ENCODE measurements at regions not wholly inside any gene's neighbourhood (a gene's known extent, or its start where the extent isn't known, plus 50 kb on each side); places are given as distances from the start of the nearest gene placed in this dataset.

DNA sequence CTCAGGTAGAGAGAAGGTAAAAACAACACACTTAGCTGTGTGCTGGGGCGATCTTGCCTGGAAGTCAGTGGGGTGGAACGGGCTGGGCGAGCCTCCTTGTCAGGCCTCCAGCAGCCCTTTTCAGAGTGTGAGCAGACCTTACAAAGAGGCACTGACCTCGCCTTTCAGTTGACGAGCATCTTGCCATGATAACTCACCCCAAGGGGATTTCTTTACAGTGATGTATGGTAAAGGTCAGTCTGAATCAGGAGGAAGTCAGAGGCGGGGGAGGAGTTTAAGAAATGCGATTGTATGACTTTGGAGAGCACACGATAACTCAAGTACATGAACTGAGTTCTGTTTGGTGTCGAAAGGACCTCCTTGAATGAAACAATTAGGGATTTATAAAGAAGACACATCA lies 326.5 kb upstream of the PROX1 start:
- TF ChIP-seq, protein P1, sequence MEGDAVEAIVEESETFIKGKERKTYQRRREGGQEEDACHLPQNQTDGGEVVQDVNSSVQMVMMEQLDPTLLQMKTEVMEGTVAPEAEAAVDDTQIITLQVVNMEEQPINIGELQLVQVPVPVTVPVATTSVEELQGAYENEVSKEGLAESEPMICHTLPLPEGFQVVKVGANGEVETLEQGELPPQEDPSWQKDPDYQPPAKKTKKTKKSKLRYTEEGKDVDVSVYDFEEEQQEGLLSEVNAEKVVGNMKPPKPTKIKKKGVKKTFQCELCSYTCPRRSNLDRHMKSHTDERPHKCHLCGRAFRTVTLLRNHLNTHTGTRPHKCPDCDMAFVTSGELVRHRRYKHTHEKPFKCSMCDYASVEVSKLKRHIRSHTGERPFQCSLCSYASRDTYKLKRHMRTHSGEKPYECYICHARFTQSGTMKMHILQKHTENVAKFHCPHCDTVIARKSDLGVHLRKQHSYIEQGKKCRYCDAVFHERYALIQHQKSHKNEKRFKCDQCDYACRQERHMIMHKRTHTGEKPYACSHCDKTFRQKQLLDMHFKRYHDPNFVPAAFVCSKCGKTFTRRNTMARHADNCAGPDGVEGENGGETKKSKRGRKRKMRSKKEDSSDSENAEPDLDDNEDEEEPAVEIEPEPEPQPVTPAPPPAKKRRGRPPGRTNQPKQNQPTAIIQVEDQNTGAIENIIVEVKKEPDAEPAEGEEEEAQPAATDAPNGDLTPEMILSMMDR (IDR thresholded peaks at IDR 0.05), result no peak
- no peak for TF ChIP-seq POLR2AphosphoS5 (IDR thresholded peaks at IDR 0.05)
